Ishikawa (cell line): ENCODE measurements at regions not wholly inside any gene's neighbourhood (a gene's known extent, or its start where the extent isn't known, plus 50 kb on each side); places are given as distances from the start of the nearest gene placed in this dataset.

Experiments used
- CEBPB ChIP-seq: IDR thresholded peaks from 2 replicates; pipeline ENCODE4 v1.6.1; 2012
- EP300 ChIP-seq: IDR thresholded peaks from 2 replicates; pipeline ENCODE4 v1.6.1; 2012; ENCODE audit warnings: borderline replicate concordance
- FOXM1 ChIP-seq: IDR thresholded peaks from 2 replicates; pipeline ENCODE4 v1.6.1; 2012; ENCODE audit warnings: low read depth, borderline replicate concordance
- MAX ChIP-seq: IDR thresholded peaks from 2 replicates; pipeline ENCODE4 v1.6.1; 2012
- RAD21 ChIP-seq: IDR thresholded peaks from 2 replicates; pipeline ENCODE4 v1.6.1; 2012; ENCODE audit warnings: low read depth
- TAF1 ChIP-seq: IDR thresholded peaks from 2 replicates; pipeline ENCODE4 v1.6.1; 2012; ENCODE audit warnings: low read depth, mild to moderate bottlenecking
- YY1 ChIP-seq: IDR thresholded peaks from 2 replicates; pipeline ENCODE4 v1.6.1; 2012; ENCODE audit warnings: low read depth

GRCh38 chr9:69993110-69993509 is 50.5 kb upstream of the MAMDC2 start:
- TF ChIP-seq YY1, result no peak
- no peak for TF ChIP-seq EP300
- TF ChIP-seq FOXM1, result no peak
- no peak for TF ChIP-seq TAF1
- no peak for TF ChIP-seq RAD21
- no peak for TF ChIP-seq CEBPB
- TF ChIP-seq MAX, result no peak
